Gastroesophageal sphincter (tissue), 4 donors: ENCODE measurements at regions not wholly inside any gene's neighbourhood (a gene's known extent, or its start where the extent isn't known, plus 50 kb on each side); places are given as distances from the start of the nearest gene placed in this dataset.

Source experiments
- ATAC-seq: fragments of 150-250 bp; one replicate; pipeline ENCODE4 v1.9.1; 2016; ENCODE audit warnings: mild to moderate bottlenecking, moderate library complexity
- H3K27ac ChIP-seq, 4 donors: fragments of 200-600 bp; sonication (generic) in 3 of 4; 1 replicate in 3 of 4; 2 replicates in 1 of 4; pipeline ENCODE4 v1.5.1; 2016 to 2019
- H3K27me3 ChIP-seq: fragments of 200-600 bp; sonication (generic); one replicate; pipeline ENCODE4 v1.5.1; 2019
- H3K36me3 ChIP-seq, 2 donors: fragments of 200-600 bp; sonication (generic); one replicate each; pipeline ENCODE4 v1.5.1; 2019; ENCODE audit warnings: control low read depth in 1 of 2
- H3K4me1 ChIP-seq, 3 donors: fragments of 200-600 bp; sonication (generic); 1 replicate in 2 of 3; 2 replicates in 1 of 3; pipeline ENCODE4 v1.5.1; 2016 to 2019; ENCODE audit warnings: control low read depth in 2 of 3
- H3K4me3 ChIP-seq, 2 donors: fragments of 200-600 bp; sonication (generic); one replicate each; pipeline ENCODE4 v1.5.1; 2019; ENCODE audit warnings: mild to moderate bottlenecking in 1 of 2, moderate library complexity in 1 of 2
- H3K9me3 ChIP-seq, 3 donors: fragments of 200-600 bp; sonication (generic); one replicate each; pipeline ENCODE4 v1.5.1; 2017 to 2019; ENCODE audit warnings: control low read depth in 2 of 3
- CTCF ChIP-seq, 4 experiments: fragments of 200-600 bp in 2 of 4; fragments of 450-650 bp in 2 of 4; sonication (generic) in 1 of 4; IDR thresholded peaks; one replicate each; pipeline ENCODE4 v1.5.1; 2017 to 2019; ENCODE audit warnings: antibody characterized with exemption in 4 of 4, mild to moderate bottlenecking in 2 of 4, moderate library complexity in 2 of 4
- EP300 ChIP-seq: sonication (generic); formaldehyde crosslinking; IDR thresholded peaks from one replicate; pipeline ENCODE4 v1.6.1; 2017; ENCODE audit warnings: antibody characterized with exemption, mild to moderate bottlenecking
- POLR2A ChIP-seq, 2 donors: fragments of 450-650 bp; IDR thresholded peaks; one replicate each; pipeline ENCODE4 v1.6.1; 2017; ENCODE audit warnings: antibody characterized with exemption in 2 of 2, mild to moderate bottlenecking in 2 of 2, moderate library complexity in 1 of 2
- POLR2AphosphoS5 ChIP-seq: sonication (generic); formaldehyde crosslinking; IDR thresholded peaks from one replicate; pipeline ENCODE4 v1.6.1; 2017; ENCODE audit warnings: antibody characterized with exemption
- WGBS, 2 donors: methylation state at CpG; one replicate each; pipeline ENCODE4 v1.1.5; 2018; ENCODE audit warnings: low coverage in 1 of 2; 5-methylcytosine and 5-hydroxymethylcytosine counted together

GRCh38 chr1:63223426-63223825, 98.9 kb upstream of the FOXD3 start:
- Histone ChIP-seq H3K4me1 (no peaks in the 10 kb centered on the region), H3K27ac (no peak overlapping the region), H3K27me3 (no peaks in the 10 kb centered on the region), H3K36me3 (no peaks in the 10 kb centered on the region), H3K9me3 (no peaks in the 10 kb centered on the region), H3K4me3 (no peak overlapping the region)
- TF ChIP-seq POLR2A (IDR thresholded peaks at IDR 0.05) (no peak), POLR2AphosphoS5 (no peak), CTCF (IDR thresholded peaks at IDR 0.05) (no peak)
- WGBS, 2 donors: 35 to 57% methylated on average over 4 of the region's 4 CpGs
- ATAC-seq: no peak

- Histone ChIP-seq H3K4me1 (no peaks in the 10 kb centered on the region), H3K4me3 (no peak overlapping the region), H3K36me3 (no peaks in the 10 kb centered on the region), H3K27me3 (no peaks in the 10 kb centered on the region), H3K9me3 (peaks cover 0 to 8% (median 0%) of the 10 kb centered on the region in 3 donors), H3K27ac (no peak overlapping the region)
- TF ChIP-seq POLR2AphosphoS5 (no peak), EP300 (no peak), CTCF (IDR thresholded peaks at IDR 0.05) (no peak)
- WGBS, 2 donors: 84% methylated on average over 3 of the region's 3 CpGs
- ATAC-seq: no peak
These were observed 91.6 kb upstream of the FOXD3 start for GRCh38 chr1:63230722-63231121.

- Histone ChIP-seq H3K27ac (no peak overlapping the region), H3K4me3 (no peak overlapping the region), H3K36me3 (no peaks in the 10 kb centered on the region), H3K27me3 (no peaks in the 10 kb centered on the region), H3K9me3 (peaks cover 0 to 8% (median 0%) of the 10 kb centered on the region in 3 donors), H3K4me1 (no peaks in the 10 kb centered on the region)
- TF ChIP-seq CTCF (IDR thresholded peaks at IDR 0.05) (no peak), POLR2A (IDR thresholded peaks at IDR 0.05) (no peak), EP300 (no peak), POLR2AphosphoS5 (no peak)
- no peak for ATAC-seq
- WGBS, 2 donors: 50 to 62% methylated on average over 1 of the region's 1 CpG
These were observed 83.6 kb upstream of the FOXD3 start for GRCh38 chr1:63238721-63239120.

GRCh38 chr1:63245186-63245585, 77.2 kb upstream of the FOXD3 start:
- Histone ChIP-seq H3K27me3 (no peaks in the 10 kb centered on the region), H3K9me3 (no peaks in the 10 kb centered on the region), H3K4me1 (no peaks in the 10 kb centered on the region), H3K4me3 (no peak overlapping the region), H3K36me3 (no peaks in the 10 kb centered on the region), H3K27ac (no peak overlapping the region)
- 61 to 71% methylated on average over 3 of the region's 3 CpGs for WGBS, 2 donors
- no peak for ATAC-seq
- TF ChIP-seq POLR2AphosphoS5 (no peak), CTCF (IDR thresholded peaks at IDR 0.05) (no peak), POLR2A (IDR thresholded peaks at IDR 0.05) (no peak), EP300 (no peak)

- no peak for TF ChIP-seq POLR2AphosphoS5
- TF ChIP-seq CTCF (IDR thresholded peaks at IDR 0.05): no peak
- no peak for TF ChIP-seq POLR2A (IDR thresholded peaks at IDR 0.05)
- no peak for TF ChIP-seq EP300
- 53 to 80% methylated on average over 1 of the region's 1 CpG for WGBS, 2 donors
- Histone ChIP-seq H3K4me1 (no peaks in the 10 kb centered on the region), H3K36me3 (no peaks in the 10 kb centered on the region), H3K4me3 (no peak overlapping the region), H3K27ac (no peak overlapping the region), H3K9me3 (no peaks in the 10 kb centered on the region), H3K27me3 (no peaks in the 10 kb centered on the region)
- no peak for ATAC-seq
These were observed 74.2 kb upstream of the FOXD3 start for GRCh38 chr1:63248216-63248615.
